GM12878 (cell line): ENCODE measurements at regions not wholly inside any gene's neighbourhood (a gene's known extent, or its start where the extent isn't known, plus 50 kb on each side); places are given as distances from the start of the nearest gene placed in this dataset.

ENCODE experiments used
- ATAC-seq: fragments of 200-7000 bp; cut with Tn5 transposase; 3 replicates; pipeline ENCODE4 v1.9.1; 2020; ENCODE audit warnings: mild to moderate bottlenecking, moderate library complexity
- BruUV-seq: library from RNA; stranded (reverse); fragments of 400-500 nt; replicated peaks from 2 replicates; lab custom pipeline; 2021; lab: Mats Ljungman, UMichigan
- CTCF ChIA-PET: fragments of 300-600 bp; sonication (Branson Sonifier 250); formaldehyde crosslinking; extraction: SDS; loops from one replicate; lab custom pipeline; 2021; ENCODE audit warnings: inconsistent platforms; lab: Yijun Ruan, JAX
- POLR2A ChIA-PET: fragments of 350-600 bp; formaldehyde crosslinking; extraction: SDS; loops from one replicate; lab custom pipeline; 2021; ENCODE audit warnings: inconsistent platforms; lab: Charles Lee
- RAD21 ChIA-PET: fragments of 300-600 bp; sonication (Branson Sonifier 250); formaldehyde crosslinking; loops from one replicate; lab custom pipeline; 2023; ENCODE audit warnings: antibody characterized with exemption; ENCODE audit not compliant: unreplicated experiment; lab: Charles Lee
- SMC1A ChIA-PET: fragments of 300-600 bp; sonication (Branson Sonifier 250); formaldehyde crosslinking; loops from one replicate; lab custom pipeline; 2023; ENCODE audit not compliant: unreplicated experiment, uncharacterized antibody; lab: Charles Lee
- DNase-seq: peaks from one replicate; pipeline ENCODE4 v3.0.0-alpha.2; 2011; ENCODE audit warnings: low read depth, low spot score
- FAIRE-seq: peaks from 3 replicates; lab custom pipeline; 2011; peaks lifted over from hg19 to GRCh38; lab: Jason Lieb, UNC
- H2AFZ ChIP-seq: 2 replicates; pipeline ENCODE4 v1.6.0; 2011; ENCODE audit warnings: low read depth, low read length, control low read depth; ENCODE audit not compliant: control insufficient read depth
- H3K27ac ChIP-seq: 2 replicates; pipeline ENCODE4 v1.5.1; 2011; ENCODE audit warnings: control low read depth; ENCODE audit not compliant: control insufficient read depth, insufficient read depth
- H3K27me3 ChIP-seq, 2 experiments: replicated peaks in 1 of 2; 2 replicates each; pipeline versions ENCODE4 v1.6.0 to v1.6.1; 2011; ENCODE audit warnings: low read length in 1 of 2; ENCODE audit not compliant: control insufficient read depth in 2 of 2, insufficient read depth in 2 of 2
- H3K36me3 ChIP-seq, 2 experiments: 2 replicates each; pipeline ENCODE4 v1.5.1; 2011; ENCODE audit warnings: low read length in 1 of 2; ENCODE audit not compliant: control insufficient read depth in 2 of 2, insufficient read depth in 2 of 2
- H3K4me1 ChIP-seq: 2 replicates; pipeline ENCODE4 v1.6.1; 2011; ENCODE audit warnings: mild to moderate bottlenecking, low read length, moderate library complexity, mixed read lengths; ENCODE audit not compliant: control insufficient read depth, insufficient read depth
- H3K4me2 ChIP-seq: 2 replicates; pipeline ENCODE4 v1.6.0; 2011; ENCODE audit warnings: control low read depth; ENCODE audit not compliant: control insufficient read depth, insufficient read depth
- H3K4me3 ChIP-seq: fragments of 200-600 bp; sonication (generic); 2 replicates; pipeline ENCODE4 v1.5.1; 2016
- H3K79me2 ChIP-seq: 2 replicates; pipeline ENCODE4 v1.6.0; 2011; ENCODE audit warnings: low read length; ENCODE audit not compliant: control insufficient read depth, insufficient read depth
- H3K9ac ChIP-seq: 2 replicates; pipeline ENCODE4 v1.8.0; 2011; ENCODE audit warnings: low read length, control low read depth, mixed read lengths; ENCODE audit not compliant: control insufficient read depth, insufficient read depth
- H3K9me3 ChIP-seq: replicated peaks from 3 replicates; pipeline ENCODE4 v1.5.1; 2011; ENCODE audit warnings: mild to moderate bottlenecking, low read length; ENCODE audit not compliant: control insufficient read depth, insufficient read depth
- H4K20me1 ChIP-seq: 2 replicates; pipeline ENCODE4 v1.6.0; 2011; ENCODE audit not compliant: control insufficient read depth, insufficient read depth
- CHD1 ChIP-seq: IDR thresholded peaks from 2 replicates; pipeline ENCODE4 v1.6.1; 2012; ENCODE audit warnings: low read depth, low read length, improper control_type of control experiment
- ESRRA ChIP-seq: IDR thresholded peaks from 2 replicates; pipeline ENCODE4 v1.6.1; 2012; ENCODE audit warnings: mild to moderate bottlenecking, low read length, improper control_type of control experiment
- FOS ChIP-seq: IDR thresholded peaks from 3 replicates; pipeline ENCODE4 v1.6.1; 2011; ENCODE audit warnings: borderline replicate concordance; ENCODE audit not compliant: insufficient read length; ENCODE audit errors: extremely low read depth
- GABPA ChIP-seq: IDR thresholded peaks from 2 replicates; pipeline ENCODE4 v1.6.1; 2014; ENCODE audit warnings: antibody characterized with exemption, low read depth, mild to moderate bottlenecking, inconsistent platforms
- HDGF ChIP-seq: fragments of 450-650 bp; IDR thresholded peaks from 2 replicates; pipeline ENCODE4 v1.6.1; 2016; ENCODE audit warnings: antibody characterized with exemption
- KDM1A ChIP-seq: fragments of 200-600 bp; sonication (generic); IDR thresholded peaks from 2 replicates; pipeline ENCODE4 v1.6.1; 2016; ENCODE audit warnings: borderline replicate concordance
- NR2C1 ChIP-seq: fragments of 450-650 bp; IDR thresholded peaks from 2 replicates; pipeline ENCODE4 v1.6.1; 2017; ENCODE audit warnings: antibody characterized with exemption, mild to moderate bottlenecking, moderate library complexity
- PKNOX1 ChIP-seq: fragments of 450-650 bp; IDR thresholded peaks from 2 replicates; pipeline ENCODE4 v1.6.1; 2016; ENCODE audit warnings: mild to moderate bottlenecking
- PML ChIP-seq: IDR thresholded peaks from 2 replicates; pipeline ENCODE4 v1.6.1; 2012; ENCODE audit warnings: low read length, inconsistent platforms
- POLR2AphosphoS5 ChIP-seq: IDR thresholded peaks from 2 replicates; pipeline ENCODE4 v1.6.1; 2011; ENCODE audit warnings: mild to moderate bottlenecking, low read length, inconsistent platforms
- REST ChIP-seq: IDR thresholded peaks from 2 replicates; pipeline ENCODE4 v1.6.1; 2012; ENCODE audit warnings: mild to moderate bottlenecking, low read depth, low read length
- RUNX3 ChIP-seq: IDR thresholded peaks from 2 replicates; pipeline ENCODE4 v1.6.1; 2012; ENCODE audit warnings: low read length, inconsistent platforms
- SIX5 ChIP-seq: IDR thresholded peaks from 2 replicates; pipeline ENCODE4 v1.6.1; 2011; ENCODE audit warnings: mild to moderate bottlenecking, low read depth, low read length, moderate library complexity; ENCODE audit not compliant: severe bottlenecking
- SMC3 ChIP-seq: IDR thresholded peaks from 2 replicates; pipeline ENCODE4 v1.6.1; 2011; ENCODE audit warnings: low read length, improper control_type of control experiment, borderline replicate concordance
- SP1 ChIP-seq: IDR thresholded peaks from one replicate; pipeline ENCODE4 v1.6.1; 2011; ENCODE audit warnings: low read depth, low read length
- SPI1 ChIP-seq: IDR thresholded peaks from 2 replicates; pipeline ENCODE4 v1.6.1; 2011; ENCODE audit warnings: low read depth, mild to moderate bottlenecking, low read length, moderate library complexity, borderline replicate concordance; ENCODE audit not compliant: insufficient read depth
- SRF ChIP-seq, 2 experiments: IDR thresholded peaks; 2 replicates each; pipeline ENCODE4 v1.6.1; 2011; ENCODE audit warnings: low read depth in 2 of 2, low read length in 2 of 2, mild to moderate bottlenecking in 1 of 2, moderate library complexity in 1 of 2
- YY1 ChIP-seq: IDR thresholded peaks from 2 replicates; pipeline ENCODE4 v1.6.1; 2011; ENCODE audit warnings: low read depth, mild to moderate bottlenecking, low read length
- WGBS: methylation state at CpG from one replicate; pipeline ENCODE4 v1.1.6; 2016; ENCODE audit warnings: low lambda C conversion rate; ENCODE audit not compliant: insufficient replicate concordance, insufficient coverage; ENCODE audit errors: missing lambda C conversion rate; 5-methylcytosine and 5-hydroxymethylcytosine counted together
- in situ Hi-C: fragments of 300-500 bp; cut with MboI; formaldehyde crosslinking; loops from 9 replicates; pipeline ENCODE4 v1.14.3; 2018; ENCODE audit warnings: mixed read lengths
- intact Hi-C: fragments of 100-400 bp; cut with micrococcal nuclease; formaldehyde crosslinking; loops from one replicate; pipeline ENCODE4 v1.14.2; 2022; ENCODE audit not compliant: unreplicated experiment

- in situ Hi-C loops, result no loop called here
Observed at GRCh38 chr21:9759972-9760371, 761.4 kb upstream of the TPTE start.

More at GRCh38 chr21:9759972-9760371, 761.4 kb upstream of the TPTE start:
- Histone ChIP-seq H3K27me3 (no peaks in the 10 kb centered on the region), H3K36me3 (no peaks in the 10 kb centered on the region), H3K4me2 (no peak overlapping the region), H3K4me3 (no peak overlapping the region), H3K79me2 (no peaks in the 10 kb centered on the region), H3K27ac (no peak overlapping the region), H2AFZ (no peak overlapping the region), H3K4me1 (no peaks in the 10 kb centered on the region), H3K9me3 (no peaks in the 10 kb centered on the region; the same call in 2 of the 3 replicates), H4K20me1 (no peaks in the 10 kb centered on the region), H3K9ac (no peak overlapping the region)
- WGBS, result 68% methylated on average over 9 of the region's 9 CpGs
- DNase-seq, result no peak
- BruUV-seq, result no TSS peak
- ATAC-seq, result no peak
- TF ChIP-seq SRF (IDR thresholded peaks at IDR 0.05; ENCODE audit: low read depth in 2 of 2, low read length in 2 of 2) (no peak), RUNX3 (no peak), SMC3 (no peak), ESRRA (no peak), NR2C1 (no peak), SIX5 (no peak), REST (no peak), SPI1 (no peak), HDGF (no peak), GABPA (no peak), KDM1A (no peak), YY1 (no peak), SP1 (no peak), CHD1 (no peak), PKNOX1 (no peak), PML (no peak), FOS (no peak), POLR2AphosphoS5 (no peak)
- ChIA-PET RAD21 (no interaction called here), CTCF (no interaction called here), SMC1A (no interaction called here), POLR2A (no interaction called here)
- intact Hi-C loops, result no loop called here
- FAIRE-seq, result no peak
